HG03432 (cell line): ENCODE measurements at regions not wholly inside any gene's neighbourhood (a gene's known extent, or its start where the extent isn't known, plus 50 kb on each side); places are given as distances from the start of the nearest gene placed in this dataset.

Experiments used
- ATAC-seq: cut with Tn5 transposase; IDR thresholded peaks from one replicate; pipeline ENCODE4 v1.9.1; 2021; ENCODE audit warnings: mild to moderate bottlenecking, moderate library complexity; ENCODE audit not compliant: unreplicated experiment

- ATAC-seq, result no peak
Measured at GRCh38 chr2:121895723-121896571, 140.5 kb downstream of the TSN start.

- peak; percentile 95 for ATAC-seq
Measured at GRCh38 chr2:121897335-121897970, 142.0 kb downstream of the TSN start.

- no peak for ATAC-seq
Measured at GRCh38 chr2:121898483-121898882, 143.0 kb downstream of the TSN start.

DNA sequence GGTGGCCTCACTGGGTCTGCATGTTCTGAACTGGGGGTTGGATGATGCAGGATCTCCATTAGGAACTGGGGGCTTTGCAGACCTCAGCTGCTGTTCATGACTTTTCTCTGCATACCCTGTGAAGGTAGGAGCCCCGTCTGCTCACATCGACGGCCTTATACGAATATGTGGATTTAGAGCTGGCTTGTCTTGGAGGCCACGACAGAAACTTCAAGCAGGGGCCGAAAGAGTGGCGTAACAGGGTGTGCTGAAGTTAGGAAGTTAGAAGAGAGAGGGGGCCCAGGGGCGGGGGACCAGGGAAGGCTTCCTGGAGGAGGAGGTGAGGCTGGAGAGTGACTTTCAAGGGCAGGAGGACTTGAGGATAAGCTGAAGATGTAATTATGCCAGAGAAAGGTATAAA is 144.9 kb downstream of the TSN start:
- ATAC-seq, result no peak

DNA sequence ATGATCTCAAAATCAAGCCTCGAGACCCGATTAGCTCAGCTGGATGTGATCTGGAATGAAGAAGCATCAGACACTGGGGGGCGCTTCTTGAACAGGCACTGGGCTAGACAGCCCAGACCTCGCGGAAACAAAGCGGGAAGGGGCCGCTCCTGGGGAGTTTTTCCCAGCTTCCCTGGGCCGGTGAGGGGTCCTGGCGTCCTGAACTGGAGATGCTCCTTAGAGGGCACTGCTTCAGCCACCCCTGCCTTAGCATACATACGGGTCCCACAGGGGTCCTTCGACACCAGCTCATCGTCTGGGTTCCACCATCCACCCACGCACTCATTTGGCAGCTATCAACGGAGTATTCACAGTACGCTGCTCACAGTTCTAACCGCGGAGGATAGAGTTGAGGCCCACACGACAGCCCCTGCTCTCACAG is 146.7 kb downstream of the TSN start:
- no peak for ATAC-seq

DNA sequence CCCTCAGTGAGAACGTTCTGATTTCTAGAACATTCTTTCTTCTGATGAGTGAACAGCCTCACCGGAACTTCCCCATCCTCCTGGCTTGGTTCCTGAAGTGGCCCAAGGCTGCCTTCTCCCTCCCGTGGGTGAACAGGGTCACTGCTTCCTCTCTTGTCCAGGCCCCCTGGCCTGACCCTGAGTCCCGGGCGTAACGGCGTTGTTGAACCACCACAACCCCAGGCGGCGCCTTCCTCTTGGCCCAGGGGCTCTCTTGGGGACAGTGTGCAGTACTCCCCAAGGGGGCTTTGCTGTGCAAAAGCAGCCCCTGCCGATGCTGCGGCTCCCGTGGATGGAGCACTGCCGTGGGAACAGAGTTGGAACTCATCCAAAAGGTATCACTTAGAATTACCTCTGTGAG is 147.2 kb downstream of the TSN start:
- no peak for ATAC-seq

- no peak for ATAC-seq
Measured at GRCh38 chr2:121903037-121903689, 147.7 kb downstream of the TSN start.

GRCh38 chr2:121904656-121905055 is 149.2 kb downstream of the TSN start:
- ATAC-seq, result no peak

- ATAC-seq, result no peak
Measured at GRCh38 chr2:121905201-121905600, 149.8 kb downstream of the TSN start.

DNA sequence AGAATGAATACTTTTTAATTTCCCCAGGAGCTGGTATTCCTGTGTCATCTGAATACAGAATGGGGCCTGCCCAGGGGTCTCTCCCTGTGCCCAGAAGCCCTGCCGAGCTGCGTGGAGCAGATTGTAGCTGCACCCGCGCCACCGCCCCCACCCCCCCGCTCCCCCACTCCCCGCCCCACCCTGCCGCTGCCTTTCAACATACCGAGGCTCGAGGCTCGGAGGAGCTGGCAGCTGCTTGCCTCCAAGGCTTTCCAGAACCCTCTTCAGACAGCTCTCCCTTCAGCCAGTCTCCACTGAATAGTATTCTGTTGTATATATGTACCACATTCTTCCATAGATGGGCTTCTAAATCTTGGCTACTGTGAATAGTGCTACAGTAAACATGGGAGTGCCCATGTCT is 150.7 kb downstream of the TSN start:
- ATAC-seq, result no peak

GRCh38 chr2:121907928-121908327 is 152.5 kb downstream of the TSN start:
- ATAC-seq, result no peak

- no peak for ATAC-seq
Measured at GRCh38 chr2:121910139-121910538, 154.7 kb downstream of the TSN start.

- ATAC-seq, result no peak
Measured at GRCh38 chr2:121911036-121911435, 155.6 kb downstream of the TSN start.

- ATAC-seq, result no peak
Measured at GRCh38 chr2:121917143-121917542, 161.7 kb downstream of the TSN start.

GRCh38 chr2:121918231-121918630 is 162.8 kb downstream of the TSN start:
- no peak for ATAC-seq

GRCh38 chr2:121919803-121920202 is 164.4 kb downstream of the TSN start:
- ATAC-seq, result no peak

GRCh38 chr2:121925466-121925865 is 170.0 kb downstream of the TSN start:
- ATAC-seq, result no peak

DNA sequence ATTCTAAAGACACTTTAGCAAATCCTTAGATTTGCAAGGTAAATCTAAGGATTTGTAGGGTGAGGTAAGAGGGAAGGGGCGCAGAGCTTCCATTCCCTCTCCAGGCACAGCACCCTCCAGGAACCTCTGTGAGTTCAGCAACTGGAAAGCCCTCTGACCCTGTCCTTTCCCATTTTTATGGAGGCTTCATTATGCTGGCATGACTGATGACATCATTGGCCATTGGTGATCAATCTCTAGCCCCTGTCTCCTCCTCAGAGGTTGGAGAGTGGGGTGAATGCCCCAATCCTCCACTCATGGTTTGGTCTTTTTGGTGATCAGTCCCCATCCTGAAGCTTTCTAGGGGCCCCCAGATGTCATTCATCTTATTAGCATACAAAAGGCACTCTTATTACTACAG is 187.8 kb downstream of the TSN start:
- no peak for ATAC-seq

- ATAC-seq, result no peak
Measured at GRCh38 chr2:121944072-121944831, 188.8 kb downstream of the TSN start.

DNA sequence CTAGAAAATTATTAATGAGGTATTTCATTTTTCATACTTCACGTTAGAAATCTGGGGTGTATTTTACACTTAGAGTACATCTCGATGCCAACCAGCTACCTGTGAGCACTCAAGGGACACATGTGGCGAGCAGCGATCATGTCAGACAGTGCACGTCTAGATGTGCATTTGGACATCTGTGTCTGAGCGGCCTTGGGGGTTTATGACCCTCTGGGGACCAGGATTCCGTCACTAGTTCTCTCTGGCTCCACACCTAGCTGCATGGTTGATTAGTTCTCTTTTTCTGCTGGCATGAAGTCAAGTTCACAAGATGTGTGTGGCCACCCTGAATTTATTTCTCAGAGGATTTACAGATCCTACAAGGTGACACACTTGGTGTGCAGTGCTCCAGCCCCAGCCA is 192.2 kb downstream of the TSN start:
- no peak for ATAC-seq

DNA sequence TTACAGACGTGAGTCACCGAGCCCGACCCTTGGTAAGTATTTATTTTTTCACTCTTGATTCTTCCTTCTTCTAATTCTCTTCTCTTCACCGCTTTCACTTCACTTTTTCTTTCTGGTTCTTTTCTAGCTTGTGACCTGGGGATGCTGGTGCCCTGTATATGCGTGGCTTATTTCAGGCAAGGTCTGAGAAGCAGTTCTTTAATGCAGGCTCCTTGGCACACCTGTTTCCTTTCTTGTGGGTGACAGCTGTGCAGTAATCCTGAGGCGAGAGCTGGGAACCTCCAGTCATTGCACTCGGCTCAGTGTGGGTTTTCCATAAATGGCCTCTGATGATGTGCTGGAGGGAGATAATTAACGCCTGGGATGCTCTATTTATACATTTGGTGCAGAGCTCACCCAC is 193.8 kb downstream of the TSN start:
- ATAC-seq, result no peak
